SK-N-SH treated with all-trans-retinoic acid at 6 μM for 48 hours (cell line): ENCODE measurements at regions not wholly inside any gene's neighbourhood (a gene's known extent, or its start where the extent isn't known, plus 50 kb on each side); places are given as distances from the start of the nearest gene placed in this dataset.

Experiments used
- CREB5 ChIP-seq: fragments of 250-450 bp; sonication (Bioruptor Pico); IDR thresholded peaks from 2 replicates; pipeline ENCODE4 v1.5.1; 2020; ENCODE audit warnings: low read depth, mild to moderate bottlenecking, moderate library complexity
- CSDC2 ChIP-seq: fragments of 250-450 bp; sonication (Bioruptor Pico); IDR thresholded peaks from 2 replicates; pipeline ENCODE4 v1.5.0; 2020; ENCODE audit warnings: mild to moderate bottlenecking, moderate library complexity
- GLIS3 ChIP-seq: fragments of 250-450 bp; sonication (Bioruptor Pico); IDR thresholded peaks from 2 replicates; pipeline ENCODE4 v1.5.0; 2020; ENCODE audit warnings: mild to moderate bottlenecking, moderate library complexity
- OSR1 ChIP-seq: fragments of 250-450 bp; sonication (Bioruptor Pico); IDR thresholded peaks from 2 replicates; pipeline ENCODE4 v1.8.0; 2022; ENCODE audit warnings: moderate library complexity, mild to moderate bottlenecking, inconsistent platforms
- RARB ChIP-seq: fragments of 250-450 bp; sonication (Bioruptor Pico); IDR thresholded peaks from 2 replicates; pipeline ENCODE4 v1.8.0; 2021; ENCODE audit warnings: mild to moderate bottlenecking, moderate library complexity
- TCF4 ChIP-seq: fragments of 250-450 bp; sonication (Bioruptor Pico); IDR thresholded peaks from 2 replicates; pipeline ENCODE4 v1.8.0; 2021; ENCODE audit warnings: mild to moderate bottlenecking, moderate library complexity, borderline replicate concordance
- ZC3H10 ChIP-seq: fragments of 250-450 bp; sonication (Bioruptor Pico); IDR thresholded peaks from 2 replicates; pipeline ENCODE4 v1.5.1; 2021; ENCODE audit warnings: mild to moderate bottlenecking, moderate library complexity
- ZFP3 ChIP-seq: fragments of 250-450 bp; sonication (Bioruptor Pico); IDR thresholded peaks from 2 replicates; pipeline ENCODE4 v1.5.0; 2020; ENCODE audit warnings: mild to moderate bottlenecking, moderate library complexity
- TF ChIP-seq, protein P1 (sequence below): fragments of 250-450 bp; sonication (Bioruptor Pico); IDR thresholded peaks from 2 replicates; pipeline ENCODE4 v1.8.0; 2020; ENCODE audit warnings: mild to moderate bottlenecking, moderate library complexity, borderline replicate concordance
- TF ChIP-seq, protein P2 (sequence below): fragments of 250-450 bp; sonication (Bioruptor Pico); IDR thresholded peaks from 2 replicates; pipeline ENCODE4 v1.5.1; 2021; ENCODE audit warnings: mild to moderate bottlenecking, moderate library complexity

- no peak for TF ChIP-seq CSDC2
- no peak for TF ChIP-seq RARB (CRISPR knock-in tag)
- TF ChIP-seq CREB5 (CRISPR knock-in tag), result no peak
- TF ChIP-seq ZC3H10 (CRISPR knock-in tag), result no peak
- TF ChIP-seq, protein P1, sequence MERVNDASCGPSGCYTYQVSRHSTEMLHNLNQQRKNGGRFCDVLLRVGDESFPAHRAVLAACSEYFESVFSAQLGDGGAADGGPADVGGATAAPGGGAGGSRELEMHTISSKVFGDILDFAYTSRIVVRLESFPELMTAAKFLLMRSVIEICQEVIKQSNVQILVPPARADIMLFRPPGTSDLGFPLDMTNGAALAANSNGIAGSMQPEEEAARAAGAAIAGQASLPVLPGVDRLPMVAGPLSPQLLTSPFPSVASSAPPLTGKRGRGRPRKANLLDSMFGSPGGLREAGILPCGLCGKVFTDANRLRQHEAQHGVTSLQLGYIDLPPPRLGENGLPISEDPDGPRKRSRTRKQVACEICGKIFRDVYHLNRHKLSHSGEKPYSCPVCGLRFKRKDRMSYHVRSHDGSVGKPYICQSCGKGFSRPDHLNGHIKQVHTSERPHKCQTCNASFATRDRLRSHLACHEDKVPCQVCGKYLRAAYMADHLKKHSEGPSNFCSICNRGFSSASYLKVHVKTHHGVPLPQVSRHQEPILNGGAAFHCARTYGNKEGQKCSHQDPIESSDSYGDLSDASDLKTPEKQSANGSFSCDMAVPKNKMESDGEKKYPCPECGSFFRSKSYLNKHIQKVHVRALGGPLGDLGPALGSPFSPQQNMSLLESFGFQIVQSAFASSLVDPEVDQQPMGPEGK (CRISPR knock-in tag), result no peak
- TF ChIP-seq ZFP3 (CRISPR knock-in tag), result no peak
- TF ChIP-seq TCF4 (CRISPR knock-in tag), result no peak
- TF ChIP-seq, protein P2, sequence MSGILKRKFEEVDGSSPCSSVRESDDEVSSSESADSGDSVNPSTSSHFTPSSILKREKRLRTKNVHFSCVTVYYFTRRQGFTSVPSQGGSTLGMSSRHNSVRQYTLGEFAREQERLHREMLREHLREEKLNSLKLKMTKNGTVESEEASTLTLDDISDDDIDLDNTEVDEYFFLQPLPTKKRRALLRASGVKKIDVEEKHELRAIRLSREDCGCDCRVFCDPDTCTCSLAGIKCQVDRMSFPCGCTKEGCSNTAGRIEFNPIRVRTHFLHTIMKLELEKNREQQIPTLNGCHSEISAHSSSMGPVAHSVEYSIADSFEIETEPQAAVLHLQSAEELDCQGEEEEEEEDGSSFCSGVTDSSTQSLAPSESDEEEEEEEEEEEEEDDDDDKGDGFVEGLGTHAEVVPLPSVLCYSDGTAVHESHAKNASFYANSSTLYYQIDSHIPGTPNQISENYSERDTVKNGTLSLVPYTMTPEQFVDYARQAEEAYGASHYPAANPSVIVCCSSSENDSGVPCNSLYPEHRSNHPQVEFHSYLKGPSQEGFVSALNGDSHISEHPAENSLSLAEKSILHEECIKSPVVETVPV (CRISPR knock-in tag), result no peak
- TF ChIP-seq GLIS3, result no peak
- no peak for TF ChIP-seq OSR1 (CRISPR knock-in tag)
Measured at GRCh38 chr3:81382470-81382869, 379.0 kb downstream of the GBE1 start.
